ENCODE measurements at regions not wholly inside any gene's neighbourhood (a gene's known extent, or its start where the extent isn't known, plus 50 kb on each side); places are given as distances from the start of the nearest gene placed in this dataset.

- Mint-ChIP-seq H3K27ac (no peak overlapping the region), H3K4me3 (no peak overlapping the region), H3K36me3 (no peaks in the 10 kb centered on the region), H3K4me1 (no peaks in the 10 kb centered on the region), H3K9me3 (peaks cover 26% of the 10 kb centered on the region)
- ATAC-seq (no peak), DNase-seq (ENCODE audit: low spot score in 2 of 2) (no peak)
Measured at GRCh38 chr18:60445341-60445740, 72.8 kb upstream of the MC4R start.

DNA sequence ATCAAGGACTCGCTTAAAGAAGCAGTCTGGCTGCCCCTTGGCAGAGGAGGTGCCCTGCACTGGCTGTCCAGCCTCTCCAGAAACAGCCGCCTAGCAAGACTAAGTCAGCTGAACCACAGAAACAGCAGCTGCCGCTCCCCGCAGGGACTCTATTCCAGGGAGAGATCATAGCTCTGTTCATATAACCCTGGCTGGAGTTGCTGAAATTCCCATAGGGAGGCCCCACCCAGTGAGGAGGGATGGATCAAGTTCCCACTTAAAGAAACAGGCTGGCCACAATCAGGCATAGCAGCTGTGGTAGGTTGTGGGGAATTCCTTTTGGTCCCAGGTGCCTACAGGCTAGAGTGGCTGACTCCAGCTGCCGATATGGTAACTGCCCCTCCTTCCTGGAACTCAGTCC is 74.2 kb upstream of the MC4R start:
- ATAC-seq (no peak), DNase-seq (ENCODE audit: low spot score in 2 of 2) (no peak)
- no peak overlapping the region for H3K27ac Mint-ChIP-seq
- H3K36me3 Mint-ChIP-seq: no peaks in the 10 kb centered on the region
- peaks cover 22% of the 10 kb centered on the region for H3K9me3 Mint-ChIP-seq
- H3K4me3 Mint-ChIP-seq: no peak overlapping the region
- no peaks in the 10 kb centered on the region for H3K4me1 Mint-ChIP-seq

DNA sequence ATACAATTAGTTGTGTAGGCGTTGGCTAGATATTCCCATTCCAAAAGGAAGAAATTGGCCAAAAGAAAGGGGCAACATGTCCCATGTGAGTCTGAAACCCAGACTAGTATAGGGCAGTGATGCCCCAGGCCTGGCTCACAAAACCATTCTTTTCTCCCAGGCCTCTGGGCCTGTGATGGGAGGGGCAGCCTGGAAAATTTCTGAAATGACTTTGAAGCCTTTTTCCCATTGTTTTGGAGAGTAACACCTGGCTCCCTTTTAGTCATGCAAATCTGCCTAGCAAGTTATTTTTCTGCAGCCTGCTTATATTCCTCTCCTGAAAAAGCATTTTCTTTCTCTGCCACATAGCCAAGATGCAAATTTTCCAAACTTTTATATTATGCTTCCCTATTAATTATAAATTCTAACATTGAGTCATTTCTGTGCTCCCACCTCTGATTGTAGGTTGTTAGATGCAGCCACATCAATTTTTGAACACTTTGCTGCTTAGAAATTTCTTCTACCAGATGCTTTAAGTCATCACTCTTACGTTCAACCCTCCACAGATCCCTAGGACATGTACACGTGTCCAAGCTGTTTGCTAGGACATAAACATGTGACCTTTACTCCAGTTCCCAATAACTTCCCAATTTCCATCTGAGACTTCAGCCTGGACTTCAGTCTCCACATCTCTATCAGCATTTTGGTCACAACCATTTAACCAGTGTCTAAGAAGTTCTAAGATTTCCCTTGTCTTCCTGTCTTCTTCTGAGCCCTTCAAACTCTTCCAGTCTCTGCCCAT is 76.1 kb upstream of the MC4R start:
- no peak for DNase-seq (ENCODE audit: low spot score in 2 of 2)
- no peak for ATAC-seq
- no peaks in the 10 kb centered on the region for H3K4me1 Mint-ChIP-seq
- no peak overlapping the region for H3K27ac Mint-ChIP-seq
- no peak overlapping the region for H3K4me3 Mint-ChIP-seq
- no peaks in the 10 kb centered on the region for H3K36me3 Mint-ChIP-seq
- H3K9me3 Mint-ChIP-seq: peaks cover 22% of the 10 kb centered on the region

DNA sequence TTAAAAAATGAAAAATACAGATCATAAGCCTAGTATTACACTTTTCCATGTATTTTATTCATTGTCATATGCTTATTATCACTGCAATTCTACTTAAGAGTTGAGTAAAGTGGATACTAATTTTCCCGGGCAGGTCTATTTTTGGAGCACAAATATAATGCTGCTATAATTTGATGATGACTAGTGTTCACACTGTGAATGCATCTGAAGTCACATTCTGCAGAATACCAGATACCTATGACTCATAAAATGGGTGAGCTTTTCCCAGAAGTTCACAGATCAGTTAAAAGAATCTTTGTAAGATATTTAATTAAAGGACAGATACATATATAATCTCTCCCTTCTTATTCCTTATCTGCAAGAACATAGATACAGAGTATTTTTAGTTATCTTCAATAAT is 79.8 kb upstream of the MC4R start:
- Mint-ChIP-seq H3K4me3 (no peak overlapping the region), H3K4me1 (no peaks in the 10 kb centered on the region), H3K36me3 (no peaks in the 10 kb centered on the region), H3K9me3 (peaks cover 18% of the 10 kb centered on the region), H3K27ac (no peak overlapping the region)
- DNase-seq (ENCODE audit: low spot score in 2 of 2): no peak
- no peak for ATAC-seq

DNA sequence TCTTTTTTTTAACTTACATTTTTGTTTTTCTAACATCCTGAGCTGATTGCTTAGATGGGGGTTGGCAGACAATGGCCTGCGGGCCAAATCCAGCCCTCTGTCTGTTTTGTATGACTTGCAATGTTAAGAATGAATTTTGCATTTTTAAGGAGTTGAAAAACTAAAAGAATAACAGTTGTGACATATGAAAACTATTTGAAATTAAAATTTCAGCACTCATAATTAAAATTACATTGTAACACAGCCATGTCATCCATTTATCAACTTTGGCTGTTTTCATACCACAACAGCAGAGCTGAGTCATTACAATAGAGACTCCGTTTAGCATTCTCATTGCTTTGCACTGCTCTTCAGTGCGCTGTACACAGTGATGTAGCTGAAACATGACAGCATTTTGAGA is 94.1 kb upstream of the MC4R start:
- Mint-ChIP-seq H3K4me3 (no peak overlapping the region), H3K27ac (no peak overlapping the region), H3K36me3 (no peaks in the 10 kb centered on the region), H3K9me3 (peaks cover 4% of the 10 kb centered on the region), H3K4me1 (no peaks in the 10 kb centered on the region)
- no peak for DNase-seq (ENCODE audit: low spot score in 2 of 2)
- no peak for ATAC-seq

DNA sequence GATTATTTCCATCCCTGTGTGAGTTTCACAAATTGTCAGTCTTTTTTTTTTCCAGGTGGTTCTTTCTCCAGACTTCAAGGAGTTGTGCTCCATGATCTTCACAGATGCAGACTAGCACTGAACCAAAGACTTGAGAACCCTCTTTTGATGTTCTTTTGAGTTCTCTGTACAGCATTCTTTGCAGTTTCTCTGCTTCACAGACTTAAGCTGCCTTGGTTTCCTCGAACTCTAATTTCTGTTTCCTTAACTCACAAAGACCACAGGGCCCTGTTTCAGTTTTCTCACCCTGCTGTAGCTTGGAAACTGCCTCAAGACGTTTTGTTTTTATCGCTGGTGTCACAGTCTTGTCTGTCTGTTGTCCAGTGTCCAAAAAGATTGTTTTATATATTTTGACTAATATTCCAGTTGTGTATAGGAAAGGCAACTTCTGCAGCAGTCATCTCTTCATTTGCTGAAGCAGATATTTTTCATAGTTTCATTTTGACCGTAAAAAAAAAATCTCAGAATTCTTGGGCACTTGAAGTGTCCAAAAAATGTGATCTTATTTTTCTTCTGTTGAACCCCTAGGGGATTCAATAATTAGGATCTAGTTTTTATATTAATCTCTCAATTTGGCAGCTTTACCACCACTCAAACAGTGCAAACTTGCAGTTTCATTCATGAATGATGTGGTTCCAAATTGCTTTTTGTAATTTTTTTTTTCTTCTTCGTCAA is 97.0 kb upstream of the MC4R start:
- Mint-ChIP-seq H3K27ac (no peak overlapping the region), H3K4me1 (no peaks in the 10 kb centered on the region), H3K36me3 (no peaks in the 10 kb centered on the region), H3K4me3 (no peak overlapping the region), H3K9me3 (peaks cover 5% of the 10 kb centered on the region)
- ATAC-seq (no peak), DNase-seq (ENCODE audit: low spot score in 2 of 2) (no peak)

DNA sequence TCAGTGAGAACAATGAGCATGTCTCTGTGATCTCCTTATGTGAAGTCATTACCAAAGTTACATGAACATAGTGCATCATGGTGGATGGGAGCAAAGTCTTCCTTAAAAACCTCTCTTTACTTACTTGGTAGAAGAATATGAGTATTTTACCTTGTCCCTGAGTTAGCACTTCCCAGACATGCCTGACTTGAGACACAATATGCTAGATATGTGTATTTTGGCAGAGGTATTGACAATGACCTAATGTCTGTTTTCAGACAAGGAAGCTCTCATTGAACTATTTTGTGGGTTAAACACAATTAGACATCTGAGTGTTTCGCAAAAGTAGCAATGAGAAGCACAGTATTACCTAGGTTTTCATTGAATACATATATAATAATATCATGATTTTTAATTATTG is 99.1 kb upstream of the MC4R start:
- no peaks in the 10 kb centered on the region for H3K36me3 Mint-ChIP-seq
- H3K27ac Mint-ChIP-seq: no peak overlapping the region
- H3K9me3 Mint-ChIP-seq: peaks cover 13% of the 10 kb centered on the region
- no peak overlapping the region for H3K4me3 Mint-ChIP-seq
- no peaks in the 10 kb centered on the region for H3K4me1 Mint-ChIP-seq
- ATAC-seq (no peak), DNase-seq (ENCODE audit: low spot score in 2 of 2) (no peak)

- H3K4me1 Mint-ChIP-seq: no peaks in the 10 kb centered on the region
- ATAC-seq (no peak), DNase-seq (ENCODE audit: low spot score in 2 of 2) (no peak)
- no peak overlapping the region for H3K4me3 Mint-ChIP-seq
- peaks cover 20% of the 10 kb centered on the region for H3K9me3 Mint-ChIP-seq
- no peak overlapping the region for H3K27ac Mint-ChIP-seq
- no peaks in the 10 kb centered on the region for H3K36me3 Mint-ChIP-seq
Measured at GRCh38 chr18:60485201-60485600, 112.6 kb upstream of the MC4R start.

DNA sequence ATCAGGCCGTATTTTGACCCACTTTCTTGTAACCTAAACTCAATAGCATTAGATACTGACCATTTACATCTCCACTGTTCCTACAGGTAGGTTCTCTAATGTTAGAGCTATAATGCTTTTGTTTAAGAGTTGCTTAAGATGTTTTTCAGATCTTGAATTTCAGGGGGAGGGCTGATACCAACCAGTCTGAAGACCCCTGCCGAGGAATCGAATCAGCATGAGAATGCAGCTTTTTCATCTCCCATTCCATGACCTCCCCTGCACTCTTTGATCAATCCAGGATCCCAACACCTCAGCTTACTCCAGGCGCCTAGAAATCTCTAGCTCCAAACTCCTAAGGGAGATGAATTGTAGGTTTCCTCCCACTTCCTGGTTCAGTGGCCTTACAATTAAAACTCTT is 120.5 kb upstream of the MC4R start:
- peaks cover 20% of the 10 kb centered on the region for H3K9me3 Mint-ChIP-seq
- no peaks in the 10 kb centered on the region for H3K4me1 Mint-ChIP-seq
- no peak for ATAC-seq
- H3K4me3 Mint-ChIP-seq: no peak overlapping the region
- H3K36me3 Mint-ChIP-seq: no peaks in the 10 kb centered on the region
- DNase-seq (ENCODE audit: low spot score in 2 of 2): no peak
- H3K27ac Mint-ChIP-seq: no peak overlapping the region

DNA sequence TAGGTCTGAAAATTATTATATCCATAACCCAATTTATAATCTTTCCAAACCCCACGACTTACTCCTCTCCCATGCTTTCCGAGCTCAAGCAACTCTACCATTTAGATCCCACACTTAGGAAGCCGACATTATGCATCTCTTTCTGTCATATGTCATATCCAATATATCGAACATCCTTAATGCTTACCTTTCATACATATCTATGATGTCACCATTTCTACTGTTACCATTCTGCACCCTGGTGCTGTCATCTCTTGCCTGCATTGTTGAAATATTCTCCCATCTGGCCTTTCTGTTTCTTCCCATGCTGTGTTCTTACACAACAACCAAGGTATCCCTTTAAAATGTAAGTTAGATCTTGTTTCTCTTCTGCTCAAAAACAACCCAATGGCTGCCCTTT is 127.1 kb upstream of the MC4R start:
- no peak overlapping the region for H3K27ac Mint-ChIP-seq
- no peak for ATAC-seq
- no peaks in the 10 kb centered on the region for H3K36me3 Mint-ChIP-seq
- no peak overlapping the region for H3K4me3 Mint-ChIP-seq
- H3K4me1 Mint-ChIP-seq: no peaks in the 10 kb centered on the region
- DNase-seq (ENCODE audit: low spot score in 2 of 2): no peak
- H3K9me3 Mint-ChIP-seq: peaks cover 13% of the 10 kb centered on the region

DNA sequence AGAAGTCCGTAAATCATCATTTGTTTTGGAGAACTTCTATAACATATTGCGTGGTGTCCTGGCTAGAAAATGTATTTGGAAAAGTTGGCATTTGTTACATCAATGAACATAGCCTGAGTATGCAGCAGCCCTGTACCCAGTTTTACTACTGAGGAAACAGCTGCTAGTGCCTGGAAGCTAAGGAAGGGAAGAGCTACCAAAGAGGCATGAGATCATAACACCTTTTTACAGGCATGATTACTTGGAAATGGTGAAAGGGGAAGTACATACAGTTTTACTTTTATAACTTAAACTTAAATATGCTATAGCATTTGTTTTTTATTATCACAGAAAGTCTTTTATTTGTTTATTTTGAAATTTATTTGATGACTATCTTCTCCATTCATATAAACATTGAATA is 128.4 kb upstream of the MC4R start:
- Mint-ChIP-seq H3K27ac (no peak overlapping the region), H3K4me1 (no peaks in the 10 kb centered on the region), H3K4me3 (no peak overlapping the region), H3K9me3 (peaks cover 11% of the 10 kb centered on the region), H3K36me3 (no peaks in the 10 kb centered on the region)
- no peak for ATAC-seq
- no peak for DNase-seq (ENCODE audit: low spot score in 2 of 2)

- Mint-ChIP-seq H3K36me3 (no peaks in the 10 kb centered on the region), H3K4me1 (no peaks in the 10 kb centered on the region), H3K4me3 (no peak overlapping the region), H3K9me3 (peaks cover 13% of the 10 kb centered on the region), H3K27ac (no peak overlapping the region)
- ATAC-seq (no peak), DNase-seq (ENCODE audit: low spot score in 2 of 2) (no peak)
Measured at GRCh38 chr18:60502591-60502990, 130.0 kb upstream of the MC4R start.

GRCh38 chr18:60503199-60503598 is 130.6 kb upstream of the MC4R start:
- Mint-ChIP-seq H3K27ac (no peak overlapping the region), H3K9me3 (peaks cover 13% of the 10 kb centered on the region), H3K4me1 (no peaks in the 10 kb centered on the region), H3K36me3 (no peaks in the 10 kb centered on the region), H3K4me3 (no peak overlapping the region)
- no peak for ATAC-seq
- no peak for DNase-seq (ENCODE audit: low spot score in 2 of 2)

GRCh38 chr18:60506190-60506589 is 133.6 kb upstream of the MC4R start:
- Mint-ChIP-seq H3K36me3 (no peaks in the 10 kb centered on the region), H3K4me3 (no peak overlapping the region), H3K4me1 (no peaks in the 10 kb centered on the region), H3K9me3 (peaks cover 5% of the 10 kb centered on the region), H3K27ac (no peak overlapping the region)
- ATAC-seq (no peak), DNase-seq (ENCODE audit: low spot score in 2 of 2) (no peak)

DNA sequence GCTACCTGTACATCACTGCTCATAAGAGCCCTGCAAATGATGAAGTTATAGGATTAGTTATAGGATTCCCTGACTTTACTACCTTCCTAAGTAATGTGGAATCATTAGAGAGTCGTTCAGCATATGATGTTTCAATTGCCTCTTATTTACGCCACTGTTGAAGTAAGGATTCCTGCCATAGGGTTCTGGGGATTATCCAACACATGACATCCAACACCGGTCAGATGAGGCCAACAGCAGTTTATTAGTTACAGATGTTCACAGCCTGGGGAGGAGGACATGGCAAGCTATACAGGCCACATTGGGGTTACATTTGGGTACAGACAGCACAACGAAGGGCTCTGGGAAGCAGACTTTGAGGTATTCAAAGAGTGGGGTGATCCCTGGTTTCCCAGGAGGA is 134.1 kb upstream of the MC4R start:
- Mint-ChIP-seq H3K27ac (no peak overlapping the region), H3K4me1 (no peaks in the 10 kb centered on the region), H3K9me3 (peaks cover 5% of the 10 kb centered on the region), H3K36me3 (no peaks in the 10 kb centered on the region), H3K4me3 (no peak overlapping the region)
- ATAC-seq: no peak
- DNase-seq (ENCODE audit: low spot score in 2 of 2): no peak

GRCh38 chr18:60508108-60508507 is 135.5 kb upstream of the MC4R start:
- H3K36me3 Mint-ChIP-seq: no peaks in the 10 kb centered on the region
- no peak overlapping the region for H3K4me3 Mint-ChIP-seq
- no peak for ATAC-seq
- DNase-seq (ENCODE audit: low spot score in 2 of 2): no peak
- H3K9me3 Mint-ChIP-seq: peaks cover 5% of the 10 kb centered on the region
- H3K27ac Mint-ChIP-seq: no peak overlapping the region
- H3K4me1 Mint-ChIP-seq: no peaks in the 10 kb centered on the region

Data from stimulated activated effector memory CD8-positive, alpha-beta T cell treated with anti-CD3 and anti-CD28 coated beads, Interleukin-12 subunit alpha, Interleukin-12 subunit beta, amount 100 ng/mL, for 72 hours (primary cell).